CD8-positive, alpha-beta memory T cell (primary cell): ENCODE measurements at regions not wholly inside any gene's neighbourhood (a gene's known extent, or its start where the extent isn't known, plus 50 kb on each side); places are given as distances from the start of the nearest gene placed in this dataset.

Experiments
- CTCF ChIA-PET: fragments of 350-600 bp; sonication (Branson Sonifier 250); formaldehyde crosslinking; loops from one replicate; lab custom pipeline; 2021; ENCODE audit warnings: antibody characterized with exemption; lab: Charles Lee
- POLR2A ChIA-PET: fragments of 350-600 bp; sonication (Branson Sonifier 250); formaldehyde crosslinking; loops from one replicate; lab custom pipeline; 2021; ENCODE audit warnings: antibody characterized with exemption; lab: Charles Lee
- DNase-seq, 5 donors: peaks; one replicate each; pipeline versions ENCODE4 v3.0.0 to v3.0.0-alpha.2; 2020 to 2022; ENCODE audit warnings: mixed read lengths in 1 of 5
- H3K27ac ChIP-seq: one replicate; pipeline ENCODE4 v1.7.0; 2013; ENCODE audit warnings: low read depth, mild to moderate bottlenecking, low read length, moderate library complexity
- H3K27me3 ChIP-seq: 2 replicates; pipeline ENCODE4 v1.7.0; 2013; ENCODE audit warnings: low read length, mild to moderate bottlenecking; ENCODE audit not compliant: insufficient read depth, poor library complexity, severe bottlenecking
- H3K36me3 ChIP-seq: 2 replicates; pipeline ENCODE4 v1.7.0; 2013; ENCODE audit warnings: mild to moderate bottlenecking, low read length, moderate library complexity; ENCODE audit not compliant: insufficient read depth
- H3K4me1 ChIP-seq: 2 replicates; pipeline ENCODE4 v1.7.0; 2013; ENCODE audit warnings: mild to moderate bottlenecking, low read length, moderate library complexity; ENCODE audit not compliant: insufficient read depth
- H3K4me3 ChIP-seq: 2 replicates; pipeline ENCODE4 v1.7.0; 2013; ENCODE audit warnings: mild to moderate bottlenecking, low read length
- H3K9me3 ChIP-seq: 2 replicates; pipeline ENCODE4 v1.7.0; 2013; ENCODE audit warnings: mild to moderate bottlenecking, low read length
- H3K27ac Mint-ChIP-seq, 8 donors: one replicate each; pipeline ENCODE4 v1.8.0; 2020 to 2021; ENCODE audit warnings: mixed read lengths in 8 of 8, mild to moderate bottlenecking in 6 of 8, inconsistent platforms in 3 of 8, moderate library complexity in 3 of 8
- H3K27me3 Mint-ChIP-seq, 2 donors: one replicate each; pipeline ENCODE4 v1.8.0; 2020 to 2021; ENCODE audit warnings: mixed read lengths in 2 of 2, mild to moderate bottlenecking in 1 of 2, moderate library complexity in 1 of 2
- H3K36me3 Mint-ChIP-seq, 3 donors: one replicate each; pipeline ENCODE4 v1.8.0; 2020 to 2021; ENCODE audit warnings: mixed read lengths in 3 of 3, inconsistent platforms in 1 of 3, mild to moderate bottlenecking in 1 of 3
- H3K4me1 Mint-ChIP-seq, 3 donors: one replicate each; pipeline ENCODE4 v1.8.0; 2020 to 2021; ENCODE audit warnings: mixed read lengths in 3 of 3, inconsistent platforms in 1 of 3, mild to moderate bottlenecking in 1 of 3
- H3K4me3 Mint-ChIP-seq, 7 donors: one replicate each; pipeline ENCODE4 v1.8.0; 2020 to 2021; ENCODE audit warnings: mixed read lengths in 7 of 7, mild to moderate bottlenecking in 6 of 7, moderate library complexity in 4 of 7, inconsistent platforms in 2 of 7
- H3K9me3 Mint-ChIP-seq, 5 donors: one replicate each; pipeline ENCODE4 v1.8.0; 2020 to 2022; ENCODE audit warnings: mixed read lengths in 5 of 5, mild to moderate bottlenecking in 3 of 5, moderate library complexity in 2 of 5, inconsistent platforms in 1 of 5

DNA sequence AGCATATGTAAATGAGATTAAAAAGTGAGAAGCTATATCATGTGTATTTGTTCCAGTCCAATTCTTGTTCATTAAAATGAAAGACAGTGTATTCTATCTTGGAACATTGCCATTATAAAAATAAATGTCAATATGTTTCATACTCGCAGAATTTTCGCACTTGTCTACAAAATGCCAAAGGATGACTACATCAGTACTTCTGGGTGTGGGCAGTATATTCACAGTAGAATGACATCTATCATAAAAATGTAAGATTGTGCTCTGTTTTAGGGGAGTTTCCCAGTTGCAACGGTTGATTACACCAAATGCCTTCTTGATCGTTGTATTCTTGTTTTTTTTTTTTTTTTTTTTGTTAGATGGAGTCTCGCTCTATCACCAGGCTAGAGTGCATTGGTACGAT lies 292.3 kb upstream of the E2F7 start:
- Mint-ChIP-seq H3K36me3 (no peaks in the 10 kb centered on the region), H3K27ac (no peak overlapping the region), H3K4me1 (no peaks in the 10 kb centered on the region), H3K4me3 (no peak overlapping the region), H3K9me3 (peaks cover 0 to 4% (median 2%) of the 10 kb centered on the region in 5 donors), H3K27me3 (no peaks in the 10 kb centered on the region)
- ChIA-PET POLR2A (no interaction called here), CTCF (no interaction called here)
- Histone ChIP-seq H3K36me3 (no peaks in the 10 kb centered on the region), H3K9me3 (no peaks in the 10 kb centered on the region), H3K27ac (no peak overlapping the region), H3K4me1 (no peaks in the 10 kb centered on the region), H3K4me3 (no peak overlapping the region), H3K27me3 (no peaks in the 10 kb centered on the region)
- DNase-seq: no peak

DNA sequence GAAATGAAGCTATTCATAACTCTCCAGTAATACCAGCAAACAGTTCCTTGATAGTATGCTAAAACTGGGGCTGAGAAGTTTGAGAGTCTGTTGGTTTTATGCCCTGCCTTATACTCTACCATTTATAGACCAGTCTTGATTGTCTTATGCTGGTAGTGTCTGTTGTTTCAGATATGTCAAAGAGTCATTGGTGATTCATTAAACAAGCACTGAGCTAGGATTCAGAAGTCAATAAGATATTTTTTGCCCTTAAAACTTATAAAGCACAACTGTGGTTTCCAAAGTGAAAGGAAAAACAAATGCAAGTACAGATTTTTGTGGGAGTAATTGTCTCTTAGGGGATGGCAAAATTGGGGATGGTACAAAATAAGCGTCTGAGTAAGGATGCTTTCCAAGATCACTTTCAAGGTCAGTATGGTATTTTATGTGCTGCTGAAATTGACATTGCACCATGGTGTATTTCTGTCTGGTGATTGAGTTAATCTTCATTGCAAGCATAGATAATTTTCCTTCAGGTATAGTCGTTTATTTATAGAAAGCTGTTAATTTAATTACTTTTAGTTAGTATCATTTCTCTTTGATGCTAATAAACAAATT lies 289.5 kb upstream of the E2F7 start:
- H3K4me1 ChIP-seq: no peaks in the 10 kb centered on the region
- ChIA-PET POLR2A (no interaction called here), CTCF (interaction anchor here (0.9 kb wide), 1 partner anchor 10 kb away, joined by 3 read pairs; no protein-coding TSS in a partner anchor)
- no peaks in the 10 kb centered on the region for H3K9me3 ChIP-seq
- Mint-ChIP-seq H3K9me3 (peaks cover 0 to 4% (median 2%) of the 10 kb centered on the region in 5 donors), H3K27ac (no peak overlapping the region), H3K4me1 (no peaks in the 10 kb centered on the region), H3K27me3 (no peaks in the 10 kb centered on the region), H3K4me3 (no peak overlapping the region), H3K36me3 (no peaks in the 10 kb centered on the region)
- no peak overlapping the region for H3K27ac ChIP-seq
- no peaks in the 10 kb centered on the region for H3K36me3 ChIP-seq
- no peaks in the 10 kb centered on the region for H3K27me3 ChIP-seq
- H3K4me3 ChIP-seq: no peak overlapping the region
- DNase-seq: no peak

DNA sequence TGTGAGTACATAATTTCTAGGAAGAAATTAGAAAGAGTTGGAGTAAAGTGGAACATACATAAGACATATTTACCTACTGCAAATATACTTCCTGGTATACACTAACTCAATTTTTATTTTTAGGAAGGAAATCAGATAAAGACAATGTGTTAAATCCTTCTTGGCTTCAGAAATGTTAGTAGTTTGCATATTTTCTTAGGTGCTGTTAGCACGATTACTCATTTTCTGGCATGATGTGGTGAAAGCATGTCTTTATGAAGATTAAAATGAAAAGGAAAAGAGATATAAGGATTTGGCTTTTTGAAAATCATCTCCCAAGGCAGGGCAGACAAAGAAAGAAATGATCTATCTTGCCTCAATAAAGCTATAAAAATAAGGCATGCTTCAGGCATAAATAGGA lies 287.6 kb upstream of the E2F7 start:
- H3K36me3 ChIP-seq: no peaks in the 10 kb centered on the region
- no peak overlapping the region for H3K4me3 Mint-ChIP-seq
- H3K27ac Mint-ChIP-seq: no peak overlapping the region
- no peak overlapping the region for H3K4me3 ChIP-seq
- peaks cover 0 to 4% (median 0%) of the 10 kb centered on the region in 5 donors for H3K9me3 Mint-ChIP-seq
- CTCF ChIA-PET: no interaction called here
- H3K36me3 Mint-ChIP-seq: no peaks in the 10 kb centered on the region
- H3K27me3 ChIP-seq: no peaks in the 10 kb centered on the region
- no peak overlapping the region for H3K27ac ChIP-seq
- POLR2A ChIA-PET: no interaction called here
- DNase-seq: no peak
- no peaks in the 10 kb centered on the region for H3K4me1 Mint-ChIP-seq
- no peaks in the 10 kb centered on the region for H3K9me3 ChIP-seq
- peaks cover 0 to 2% of the 10 kb centered on the region in 2 donors for H3K27me3 Mint-ChIP-seq
- no peaks in the 10 kb centered on the region for H3K4me1 ChIP-seq

DNA sequence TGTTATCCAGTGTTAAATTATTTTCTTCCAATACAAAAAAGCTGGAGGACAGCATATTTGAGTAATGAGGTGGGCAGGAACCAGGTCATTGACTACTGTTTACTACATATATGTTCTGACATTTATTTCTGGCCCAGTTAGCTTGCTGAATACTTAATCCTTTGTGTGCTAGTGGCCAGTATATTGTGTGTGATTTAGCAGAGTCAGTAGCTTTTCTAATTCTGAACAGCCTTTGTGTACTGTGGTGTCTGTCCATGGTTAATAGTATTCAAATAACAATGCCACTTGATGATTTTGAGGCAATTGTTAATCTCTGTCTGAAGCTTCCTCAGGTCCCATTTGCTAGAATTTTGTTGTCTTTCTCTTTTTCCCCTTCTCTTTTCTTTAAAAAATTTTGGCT lies 286.5 kb upstream of the E2F7 start:
- H3K36me3 ChIP-seq: no peaks in the 10 kb centered on the region
- CTCF ChIA-PET: no interaction called here
- Mint-ChIP-seq H3K27ac (no peak overlapping the region), H3K27me3 (peaks cover 0 to 3% of the 10 kb centered on the region in 2 donors), H3K9me3 (peaks cover 0 to 5% (median 0%) of the 10 kb centered on the region in 5 donors), H3K4me3 (no peak overlapping the region), H3K36me3 (no peaks in the 10 kb centered on the region), H3K4me1 (no peaks in the 10 kb centered on the region)
- no peaks in the 10 kb centered on the region for H3K27me3 ChIP-seq
- DNase-seq: no peak
- H3K27ac ChIP-seq: no peak overlapping the region
- H3K4me3 ChIP-seq: no peak overlapping the region
- no peaks in the 10 kb centered on the region for H3K9me3 ChIP-seq
- no peaks in the 10 kb centered on the region for H3K4me1 ChIP-seq
- POLR2A ChIA-PET: no interaction called here

DNA sequence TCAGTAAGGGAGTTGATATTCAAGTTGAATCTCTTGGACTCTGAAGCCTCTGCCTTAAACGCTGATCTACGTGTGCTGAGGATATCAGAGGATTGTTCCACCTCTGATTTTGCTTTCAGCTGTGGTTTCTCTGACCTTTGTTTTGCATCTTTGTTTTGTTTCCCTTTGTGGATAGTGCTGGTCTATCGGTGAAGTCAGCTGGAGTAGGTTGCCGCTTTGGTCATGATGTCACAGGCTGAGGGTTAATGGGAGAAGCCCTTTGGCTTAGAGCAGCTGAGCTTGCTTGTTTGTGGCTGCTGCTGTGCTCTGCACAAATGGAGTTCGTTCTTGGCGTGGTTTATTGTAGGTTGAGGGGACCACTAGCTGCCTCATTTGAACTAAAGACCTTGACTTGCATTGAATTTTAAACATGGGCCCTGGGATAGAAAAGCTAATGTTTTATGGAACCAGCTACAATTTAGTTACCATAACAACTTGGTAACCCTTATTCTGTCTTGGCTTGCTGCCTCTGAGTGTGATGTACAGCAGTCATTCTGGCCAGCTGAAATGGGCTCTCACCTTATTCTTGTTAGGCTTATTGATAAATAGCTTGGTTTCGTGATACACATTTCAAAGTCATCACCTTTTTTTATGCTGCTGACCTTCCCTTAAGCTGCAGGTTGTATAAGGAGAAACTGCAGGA lies 284.5 kb upstream of the E2F7 start:
- no peak for DNase-seq
- H3K36me3 Mint-ChIP-seq: no peaks in the 10 kb centered on the region
- POLR2A ChIA-PET: no interaction called here
- Histone ChIP-seq H3K9me3 (no peaks in the 10 kb centered on the region), H3K4me3 (no peak overlapping the region), H3K4me1 (no peaks in the 10 kb centered on the region), H3K27me3 (no peaks in the 10 kb centered on the region), H3K27ac (no peak overlapping the region), H3K36me3 (no peaks in the 10 kb centered on the region)
- no peaks in the 10 kb centered on the region for H3K4me1 Mint-ChIP-seq
- H3K4me3 Mint-ChIP-seq: no peak overlapping the region
- peaks cover 0 to 3% of the 10 kb centered on the region in 2 donors for H3K27me3 Mint-ChIP-seq
- peaks cover 0 to 5% (median 0%) of the 10 kb centered on the region in 5 donors for H3K9me3 Mint-ChIP-seq
- CTCF ChIA-PET: no interaction called here
- H3K27ac Mint-ChIP-seq: no peak overlapping the region

DNA sequence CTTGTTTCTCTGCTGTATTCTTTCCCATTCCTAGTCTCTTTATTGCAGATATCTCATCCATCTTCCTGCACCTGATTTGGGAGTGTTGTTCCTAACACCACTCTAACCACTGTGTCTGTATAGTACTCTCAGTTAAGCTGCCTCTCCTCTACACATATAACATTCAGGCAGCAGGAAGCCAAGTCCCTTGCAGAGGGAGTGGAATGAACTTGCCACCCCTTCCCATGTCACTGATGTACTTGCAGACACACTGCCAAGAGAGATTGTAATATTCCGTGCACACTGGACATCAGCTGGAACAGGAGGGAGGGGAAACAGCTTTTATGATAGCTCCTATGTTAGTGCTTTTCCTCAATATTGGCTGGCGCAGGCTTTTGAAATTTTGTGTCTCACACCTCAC lies 281.6 kb upstream of the E2F7 start:
- Histone ChIP-seq H3K4me1 (no peaks in the 10 kb centered on the region), H3K9me3 (no peaks in the 10 kb centered on the region), H3K4me3 (no peak overlapping the region), H3K27me3 (no peaks in the 10 kb centered on the region), H3K27ac (no peak overlapping the region), H3K36me3 (no peaks in the 10 kb centered on the region)
- no peak for DNase-seq
- Mint-ChIP-seq H3K4me1 (no peaks in the 10 kb centered on the region), H3K27ac (no peak overlapping the region), H3K36me3 (no peaks in the 10 kb centered on the region), H3K4me3 (no peak overlapping the region), H3K27me3 (peaks cover 0 to 3% of the 10 kb centered on the region in 2 donors), H3K9me3 (peaks cover 0 to 5% (median 0%) of the 10 kb centered on the region in 5 donors)
- POLR2A ChIA-PET: no interaction called here
- CTCF ChIA-PET: no interaction called here

DNA sequence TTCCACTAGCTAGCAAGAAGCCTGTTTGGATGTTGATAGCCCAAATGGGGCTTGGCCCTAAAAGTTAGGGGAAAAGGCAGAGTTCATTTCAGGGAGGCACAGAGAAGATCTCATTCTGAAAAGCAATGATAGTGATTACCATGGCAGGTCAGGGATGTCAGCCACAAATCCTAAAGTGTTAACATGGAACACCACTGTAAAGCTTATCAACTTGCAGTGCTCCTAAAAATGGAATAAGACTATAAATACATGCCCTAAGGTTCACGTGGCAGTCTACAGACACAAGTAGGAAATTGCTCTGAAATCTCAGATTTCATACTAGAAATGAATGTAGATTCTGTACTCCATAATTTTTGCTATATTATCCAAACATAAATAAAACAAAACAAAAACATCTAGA lies 280.0 kb upstream of the E2F7 start:
- Mint-ChIP-seq H3K36me3 (no peaks in the 10 kb centered on the region), H3K27me3 (peaks cover 0 to 3% of the 10 kb centered on the region in 2 donors), H3K4me3 (no peak overlapping the region), H3K27ac (no peak overlapping the region), H3K4me1 (no peaks in the 10 kb centered on the region), H3K9me3 (peaks cover 0 to 4% (median 0%) of the 10 kb centered on the region in 5 donors)
- H3K27me3 ChIP-seq: no peaks in the 10 kb centered on the region
- no peak overlapping the region for H3K27ac ChIP-seq
- no peaks in the 10 kb centered on the region for H3K4me1 ChIP-seq
- no peaks in the 10 kb centered on the region for H3K36me3 ChIP-seq
- H3K4me3 ChIP-seq: no peak overlapping the region
- ChIA-PET CTCF (interaction anchor here (1.0 kb wide), 1 partner anchor 10 kb away, joined by 3 read pairs; no protein-coding TSS in a partner anchor), POLR2A (no interaction called here)
- no peak for DNase-seq
- H3K9me3 ChIP-seq: no peaks in the 10 kb centered on the region

DNA sequence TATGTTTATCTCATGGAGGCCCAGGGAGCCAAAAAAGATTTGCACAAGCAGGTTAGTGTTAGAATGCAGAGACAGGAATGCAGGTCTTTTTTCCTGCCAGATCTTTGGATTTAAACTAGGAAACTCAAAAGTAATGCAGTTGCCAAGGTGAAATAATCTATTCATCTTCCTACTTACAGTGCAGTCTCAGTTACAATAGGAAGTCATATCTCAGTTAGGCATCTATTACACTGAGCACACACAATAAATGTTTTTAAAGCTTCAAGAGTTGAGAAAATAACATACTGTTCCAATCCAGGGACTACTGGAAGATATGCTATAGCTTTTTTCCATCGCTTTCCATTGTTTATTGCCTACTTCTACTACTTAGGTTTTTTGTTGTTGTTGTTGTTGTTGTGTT lies 279.3 kb upstream of the E2F7 start:
- ChIA-PET CTCF (interaction anchor here (1.0 kb wide), 1 partner anchor 10 kb away, joined by 3 read pairs; no protein-coding TSS in a partner anchor), POLR2A (no interaction called here)
- H3K4me3 Mint-ChIP-seq: no peak overlapping the region
- no peaks in the 10 kb centered on the region for H3K4me1 ChIP-seq
- H3K27ac Mint-ChIP-seq: no peak overlapping the region
- no peaks in the 10 kb centered on the region for H3K27me3 ChIP-seq
- DNase-seq: no peak
- no peak overlapping the region for H3K4me3 ChIP-seq
- H3K4me1 Mint-ChIP-seq: no peaks in the 10 kb centered on the region
- H3K27ac ChIP-seq: no peak overlapping the region
- no peaks in the 10 kb centered on the region for H3K36me3 ChIP-seq
- H3K9me3 ChIP-seq: no peaks in the 10 kb centered on the region
- peaks cover 0 to 3% of the 10 kb centered on the region in 2 donors for H3K27me3 Mint-ChIP-seq
- peaks cover 0 to 2% (median 0%) of the 10 kb centered on the region in 5 donors for H3K9me3 Mint-ChIP-seq
- H3K36me3 Mint-ChIP-seq: no peaks in the 10 kb centered on the region
